GM19324 (cell line): ENCODE measurements at regions not wholly inside any gene's neighbourhood (a gene's known extent, or its start where the extent isn't known, plus 50 kb on each side); places are given as distances from the start of the nearest gene placed in this dataset.

Source experiments
- ATAC-seq: cut with Tn5 transposase; IDR thresholded peaks from one replicate; pipeline ENCODE4 v1.9.1; 2021; ENCODE audit warnings: mild to moderate bottlenecking, moderate library complexity; ENCODE audit not compliant: unreplicated experiment, low FRiP score

- no peak for ATAC-seq
Observed at GRCh38 chr9:81141961-81142360, 547.4 kb downstream of the TLE1 start.

- no peak for ATAC-seq
Observed at GRCh38 chr9:81137976-81138568, 551.3 kb downstream of the TLE1 start.

- no peak for ATAC-seq
Observed at GRCh38 chr9:81132796-81133195, 556.6 kb downstream of the TLE1 start.

GRCh38 chr9:81132318-81132717, 557.0 kb downstream of the TLE1 start:
- ATAC-seq, result no peak

- ATAC-seq, result no peak
Observed at GRCh38 chr9:81128701-81129100, 560.6 kb downstream of the TLE1 start.

- no peak for ATAC-seq
Observed at GRCh38 chr9:81125446-81126092, 563.8 kb downstream of the TLE1 start.

- no peak for ATAC-seq
Observed at GRCh38 chr9:81123526-81123925, 565.8 kb downstream of the TLE1 start.

- ATAC-seq, result no peak
Observed at GRCh38 chr9:81122749-81123148, 566.6 kb downstream of the TLE1 start.

- no peak for ATAC-seq
Observed at GRCh38 chr9:81119591-81119990, 569.8 kb downstream of the TLE1 start.

- ATAC-seq, result no peak
Observed at GRCh38 chr9:81118416-81118815, 570.9 kb downstream of the TLE1 start.

GRCh38 chr9:81116340-81117137, 572.8 kb downstream of the TLE1 start:
- no peak for ATAC-seq

GRCh38 chr9:81113453-81114124, 575.8 kb downstream of the TLE1 start:
- no peak for ATAC-seq

GRCh38 chr9:81112627-81113452, 576.5 kb downstream of the TLE1 start:
- ATAC-seq, result no peak

GRCh38 chr9:81108821-81109220, 580.5 kb downstream of the TLE1 start:
- ATAC-seq, result no peak

- no peak for ATAC-seq
Observed at GRCh38 chr9:81108391-81108790, 581.0 kb downstream of the TLE1 start.

- ATAC-seq, result no peak
Observed at GRCh38 chr9:81103597-81104471, 585.5 kb downstream of the TLE1 start.

GRCh38 chr9:81097131-81097847, 592.1 kb downstream of the TLE1 start:
- no peak for ATAC-seq

GRCh38 chr9:81096625-81097024, 592.7 kb downstream of the TLE1 start:
- no peak for ATAC-seq

GRCh38 chr9:81092057-81092456, 597.3 kb downstream of the TLE1 start:
- no peak for ATAC-seq
